ENCODE measurements at regions not wholly inside any gene's neighbourhood (a gene's known extent, or its start where the extent isn't known, plus 50 kb on each side); places are given as distances from the start of the nearest gene placed in this dataset.

DNA sequence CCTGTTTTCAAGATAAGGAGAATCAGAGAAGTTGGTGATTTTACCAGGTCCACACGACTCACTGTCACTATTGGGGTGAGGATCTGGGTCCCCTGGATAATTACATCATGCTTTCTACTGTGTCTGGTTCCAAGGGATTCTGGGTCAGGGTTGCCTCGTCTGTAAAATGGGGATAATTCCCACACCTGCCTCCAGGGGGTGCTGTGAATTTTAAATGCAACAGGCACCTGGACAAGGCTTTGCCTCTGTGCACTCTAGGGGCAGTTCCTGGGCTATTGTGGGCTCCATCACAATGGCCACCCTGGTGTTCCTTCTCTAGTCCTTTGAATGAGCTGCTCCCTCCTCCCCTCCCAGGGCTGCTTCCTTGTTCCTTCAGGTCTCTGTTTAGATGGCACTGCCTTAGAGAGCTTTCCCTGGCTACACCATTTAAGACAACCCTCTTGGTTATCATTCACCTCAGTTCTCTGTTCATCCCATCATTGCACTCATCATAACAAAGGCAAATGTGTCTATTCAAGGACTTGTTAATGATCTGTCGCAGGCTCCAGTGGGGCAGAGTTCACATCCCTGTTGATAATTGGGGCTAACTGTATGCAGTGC, 178.6 kb downstream of the MIAT start:
- no peak overlapping the region for H2AFZ ChIP-seq (ENCODE audit: insufficient read depth, low read depth, low read length, poor library complexity, severe bottlenecking)
- H3K9ac ChIP-seq (ENCODE audit: low read length), result no peak overlapping the region
- H3K4me2 ChIP-seq (replicated peaks; ENCODE audit: low read depth, low read length, poor library complexity, severe bottlenecking), result no peak overlapping the region
- ATAC-seq (ENCODE audit: low read depth) (no peak), DNase-seq (peak; percentile 40)
- H3K79me2 ChIP-seq (ENCODE audit: control insufficient read depth, insufficient read depth, low read length), result no peaks in the 10 kb centered on the region
- Mint-ChIP-seq H3K27me3 (no peaks in the 10 kb centered on the region), H3K9me3 (ENCODE audit: insufficient read depth) (no peaks in the 10 kb centered on the region), H3K4me1 (no peaks in the 10 kb centered on the region), H3K4me3 (no peak overlapping the region), H3K27ac (no peak overlapping the region)
- CTCF ChIA-PET, result no interaction called here
- no peaks in the 10 kb centered on the region for H3K36me3 ChIP-seq (replicated peaks in 1 of 2; ENCODE audit: control extremely low read depth in 1 of 2, control insufficient read depth in 1 of 2, extremely low read depth in 1 of 2, insufficient read depth in 2 of 2, low read length in 1 of 2)
- no peaks in the 10 kb centered on the region for H4K20me1 ChIP-seq (ENCODE audit: control insufficient read depth, insufficient read depth, low read length, poor library complexity, severe bottlenecking)
- H3K4me3 ChIP-seq (ENCODE audit: control extremely low read depth in 1 of 5, extremely low read depth in 1 of 5, insufficient read depth in 1 of 5, low read depth in 2 of 5, low read length in 4 of 5), result no peak overlapping the region
- no peak for TF ChIP-seq EZH2 (IDR thresholded peaks at IDR 0.05; ENCODE audit: borderline replicate concordance, insufficient read depth, low read depth, low read length, poor library complexity, severe bottlenecking)
- TF ChIP-seq, protein P1, sequence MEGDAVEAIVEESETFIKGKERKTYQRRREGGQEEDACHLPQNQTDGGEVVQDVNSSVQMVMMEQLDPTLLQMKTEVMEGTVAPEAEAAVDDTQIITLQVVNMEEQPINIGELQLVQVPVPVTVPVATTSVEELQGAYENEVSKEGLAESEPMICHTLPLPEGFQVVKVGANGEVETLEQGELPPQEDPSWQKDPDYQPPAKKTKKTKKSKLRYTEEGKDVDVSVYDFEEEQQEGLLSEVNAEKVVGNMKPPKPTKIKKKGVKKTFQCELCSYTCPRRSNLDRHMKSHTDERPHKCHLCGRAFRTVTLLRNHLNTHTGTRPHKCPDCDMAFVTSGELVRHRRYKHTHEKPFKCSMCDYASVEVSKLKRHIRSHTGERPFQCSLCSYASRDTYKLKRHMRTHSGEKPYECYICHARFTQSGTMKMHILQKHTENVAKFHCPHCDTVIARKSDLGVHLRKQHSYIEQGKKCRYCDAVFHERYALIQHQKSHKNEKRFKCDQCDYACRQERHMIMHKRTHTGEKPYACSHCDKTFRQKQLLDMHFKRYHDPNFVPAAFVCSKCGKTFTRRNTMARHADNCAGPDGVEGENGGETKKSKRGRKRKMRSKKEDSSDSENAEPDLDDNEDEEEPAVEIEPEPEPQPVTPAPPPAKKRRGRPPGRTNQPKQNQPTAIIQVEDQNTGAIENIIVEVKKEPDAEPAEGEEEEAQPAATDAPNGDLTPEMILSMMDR (IDR thresholded peaks at IDR 0.05), result peak; percentile 68
- POLR2A ChIA-PET, result no interaction called here
- WGBS (ENCODE audit: insufficient coverage), result 45% methylated on average over 2 of the region's 3 CpGs
- no peaks in the 10 kb centered on the region for H3K4me1 ChIP-seq (ENCODE audit: control insufficient read depth in 2 of 2, insufficient read depth in 2 of 2, low read length in 2 of 2)
- no peaks in the 10 kb centered on the region for H3K9me3 ChIP-seq (ENCODE audit: control extremely low read depth in 1 of 3, control insufficient read depth in 2 of 3, insufficient read depth in 1 of 3, low read length in 2 of 3)
- no peaks in the 10 kb centered on the region for H3K27me3 ChIP-seq (replicated peaks in 1 of 4; ENCODE audit: control extremely low read depth in 1 of 4, control insufficient read depth in 3 of 4, insufficient read depth in 4 of 4, low read length in 3 of 4)
- intact Hi-C loops (cut with micrococcal nuclease), result no loop called here
- no peak overlapping the region for H3K27ac ChIP-seq (ENCODE audit: low read length in 2 of 2)

DNA sequence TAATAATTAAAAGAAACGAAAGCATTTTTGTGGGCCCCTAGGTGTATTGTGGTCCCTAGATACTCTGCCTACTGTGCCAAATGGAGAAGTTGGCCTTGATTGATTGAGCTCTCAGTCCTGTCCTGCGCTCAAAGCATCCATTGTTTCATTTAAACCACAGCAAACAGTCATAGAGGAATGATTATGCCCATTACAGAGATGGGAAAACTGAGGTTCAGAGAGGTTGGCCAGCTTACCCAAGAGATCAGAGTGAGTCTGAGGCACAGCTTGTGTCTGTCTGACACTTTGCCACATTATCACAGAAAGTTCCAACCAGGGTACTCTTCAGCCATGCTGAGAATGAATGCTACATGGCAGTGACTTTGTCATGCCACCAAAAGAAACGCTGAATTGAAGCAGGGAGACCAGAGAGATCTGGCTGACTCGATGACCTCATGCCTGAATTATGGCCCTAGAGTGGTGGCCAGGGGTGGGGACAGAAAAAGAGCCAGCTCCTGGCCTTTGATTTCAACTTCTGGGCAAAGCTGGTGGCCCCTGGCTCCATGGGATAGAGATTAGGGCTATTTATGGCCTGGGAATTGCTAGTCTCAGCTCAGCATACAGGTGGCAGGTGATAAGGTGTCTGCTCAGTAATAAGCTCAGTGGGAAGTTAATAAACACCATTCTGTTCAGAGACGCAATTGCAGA, 180.5 kb downstream of the MIAT start:
- 24% methylated on average over 3 of the region's 5 CpGs for WGBS (ENCODE audit: insufficient coverage)
- CTCF ChIA-PET, result no interaction called here

More for the DNA sequence above, 180.5 kb downstream of the MIAT start:
- H3K4me3 Mint-ChIP-seq, result no peak overlapping the region
- no peaks in the 10 kb centered on the region for H3K79me2 ChIP-seq (ENCODE audit: control insufficient read depth, insufficient read depth, low read length)
- H3K27me3 Mint-ChIP-seq, result no peaks in the 10 kb centered on the region
- no peak overlapping the region for H3K27ac Mint-ChIP-seq
- no peaks in the 10 kb centered on the region for H3K4me1 Mint-ChIP-seq
- ATAC-seq (ENCODE audit: low read depth) (no peak), DNase-seq (no peak)
- H3K36me3 ChIP-seq (replicated peaks in 1 of 2; ENCODE audit: control extremely low read depth in 1 of 2, control insufficient read depth in 1 of 2, extremely low read depth in 1 of 2, insufficient read depth in 2 of 2, low read length in 1 of 2), result no peaks in the 10 kb centered on the region
- H3K9ac ChIP-seq (ENCODE audit: low read length), result no peak overlapping the region
- no peak overlapping the region for H3K4me2 ChIP-seq (replicated peaks; ENCODE audit: low read depth, low read length, poor library complexity, severe bottlenecking)
- no peak overlapping the region for H3K27ac ChIP-seq (ENCODE audit: low read length in 2 of 2)
- no peak overlapping the region for H3K4me3 ChIP-seq (ENCODE audit: control extremely low read depth in 1 of 5, extremely low read depth in 1 of 5, insufficient read depth in 1 of 5, low read depth in 2 of 5, low read length in 4 of 5)
- POLR2A ChIA-PET, result no interaction called here
- H3K9me3 ChIP-seq (ENCODE audit: control extremely low read depth in 1 of 3, control insufficient read depth in 2 of 3, insufficient read depth in 1 of 3, low read length in 2 of 3), result peaks cover 0 to 5% (median 0%) of the 10 kb centered on the region in 3 donors
- H3K27me3 ChIP-seq (replicated peaks in 1 of 4; ENCODE audit: control extremely low read depth in 1 of 4, control insufficient read depth in 3 of 4, insufficient read depth in 4 of 4, low read length in 3 of 4), result no peaks in the 10 kb centered on the region
- no peak overlapping the region for H2AFZ ChIP-seq (ENCODE audit: insufficient read depth, low read depth, low read length, poor library complexity, severe bottlenecking)
- no peak for TF ChIP-seq EZH2 (IDR thresholded peaks at IDR 0.05; ENCODE audit: borderline replicate concordance, insufficient read depth, low read depth, low read length, poor library complexity, severe bottlenecking)
- TF ChIP-seq, protein P1 (IDR thresholded peaks at IDR 0.05), result no peak
- H3K9me3 Mint-ChIP-seq (ENCODE audit: insufficient read depth), result no peaks in the 10 kb centered on the region
- H3K4me1 ChIP-seq (ENCODE audit: control insufficient read depth in 2 of 2, insufficient read depth in 2 of 2, low read length in 2 of 2), result no peaks in the 10 kb centered on the region
- no peaks in the 10 kb centered on the region for H4K20me1 ChIP-seq (ENCODE audit: control insufficient read depth, insufficient read depth, low read length, poor library complexity, severe bottlenecking)
- intact Hi-C loops (cut with micrococcal nuclease), result no loop called here
